GM12874 (cell line): ENCODE measurements at regions not wholly inside any gene's neighbourhood (a gene's known extent, or its start where the extent isn't known, plus 50 kb on each side); places are given as distances from the start of the nearest gene placed in this dataset.

ENCODE experiments used
- CTCF ChIP-seq: IDR thresholded peaks from 2 replicates; pipeline ENCODE4 v1.5.1; 2011; ENCODE audit warnings: low read depth, mild to moderate bottlenecking, control low read depth, low read length, moderate library complexity; ENCODE audit not compliant: insufficient read depth

GRCh38 chr21:35208104-35208503 is 159.0 kb upstream of the RUNX1 start:
- TF ChIP-seq CTCF = no peak

GRCh38 chr21:35207322-35207721 is 158.2 kb upstream of the RUNX1 start:
- no peak for TF ChIP-seq CTCF

GRCh38 chr21:35206141-35207125 is 157.3 kb upstream of the RUNX1 start:
- no peak for TF ChIP-seq CTCF

- no peak for TF ChIP-seq CTCF
Observed at GRCh38 chr21:35204850-35205541, 155.9 kb upstream of the RUNX1 start.

- no peak for TF ChIP-seq CTCF
Observed at GRCh38 chr21:35204125-35204524, 155.0 kb upstream of the RUNX1 start.

- no peak for TF ChIP-seq CTCF
Observed at GRCh38 chr21:35203093-35203977, 154.2 kb upstream of the RUNX1 start.
